GM12892 (cell line): ENCODE measurements at regions not wholly inside any gene's neighbourhood (a gene's known extent, or its start where the extent isn't known, plus 50 kb on each side); places are given as distances from the start of the nearest gene placed in this dataset.
A peak's percentile ranks its signal among the peaks of the same experiment; 100 is the strongest.

ENCODE experiments used
- DNase-seq: peaks from one replicate; pipeline ENCODE4 v3.0.0; 2011; ENCODE audit not compliant: insufficient read length
- FAIRE-seq: peaks from 2 replicates; lab custom pipeline; 2011; peaks lifted over from hg19 to GRCh38; lab: Jason Lieb, UNC
- POLR2A ChIP-seq: IDR thresholded peaks from 2 replicates; pipeline ENCODE4 v1.6.1; 2011; ENCODE audit warnings: low read depth, low read length, control low read depth
- POLR2AphosphoS5 ChIP-seq: IDR thresholded peaks from 2 replicates; pipeline ENCODE4 v1.6.1; 2011; ENCODE audit warnings: low read depth, low read length, control low read depth
- TAF1 ChIP-seq: IDR thresholded peaks from 2 replicates; pipeline ENCODE4 v1.6.1; 2011; ENCODE audit warnings: low read depth, mild to moderate bottlenecking, control low read depth, low read length, borderline replicate concordance

DNA sequence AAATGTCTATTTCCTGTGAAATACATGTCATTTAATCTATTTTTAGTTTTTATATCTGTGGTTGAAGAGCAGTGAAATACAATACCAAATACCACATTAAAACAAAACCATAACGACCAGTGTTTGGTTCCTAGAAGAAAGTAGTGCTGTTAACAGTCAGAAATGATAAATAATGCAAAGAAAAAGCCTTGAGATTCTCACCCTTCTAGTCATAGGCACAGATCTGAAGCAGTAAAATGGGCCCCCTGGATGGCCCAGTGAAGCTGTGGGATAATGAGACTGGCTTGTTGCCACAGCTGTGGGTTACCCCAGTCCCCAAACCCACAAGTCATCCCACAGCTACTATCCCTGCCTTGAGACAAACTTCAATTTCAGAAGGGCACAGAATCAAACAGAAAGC, 137.3 kb upstream of the RPL34 start:
- DNase-seq (no peak), FAIRE-seq (no peak)
- TF ChIP-seq POLR2AphosphoS5 (no peak), POLR2A (no peak), TAF1 (no peak)

DNA sequence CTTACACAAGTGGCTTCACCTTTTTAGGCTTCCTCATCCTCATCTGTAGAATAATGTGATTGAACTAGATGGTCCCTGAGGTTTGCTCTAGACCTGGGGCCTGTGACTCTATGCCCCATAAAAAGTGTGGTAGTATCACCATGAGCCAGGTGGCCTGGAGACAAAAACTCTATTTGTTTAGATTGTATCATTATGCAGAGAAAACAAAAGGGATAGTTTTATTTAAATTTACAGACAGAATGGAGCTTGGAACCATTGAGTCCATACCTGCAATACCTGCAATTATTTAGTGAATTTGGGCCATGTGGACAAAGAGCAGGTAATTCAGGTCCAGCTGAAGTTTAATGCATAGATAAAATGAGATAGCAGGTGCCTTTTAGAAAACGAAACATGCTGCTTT, 139.5 kb upstream of the RPL34 start:
- DNase-seq (no peak), FAIRE-seq (no peak)
- no peak for TF ChIP-seq TAF1
- no peak for TF ChIP-seq POLR2A
- TF ChIP-seq POLR2AphosphoS5, result no peak

DNA sequence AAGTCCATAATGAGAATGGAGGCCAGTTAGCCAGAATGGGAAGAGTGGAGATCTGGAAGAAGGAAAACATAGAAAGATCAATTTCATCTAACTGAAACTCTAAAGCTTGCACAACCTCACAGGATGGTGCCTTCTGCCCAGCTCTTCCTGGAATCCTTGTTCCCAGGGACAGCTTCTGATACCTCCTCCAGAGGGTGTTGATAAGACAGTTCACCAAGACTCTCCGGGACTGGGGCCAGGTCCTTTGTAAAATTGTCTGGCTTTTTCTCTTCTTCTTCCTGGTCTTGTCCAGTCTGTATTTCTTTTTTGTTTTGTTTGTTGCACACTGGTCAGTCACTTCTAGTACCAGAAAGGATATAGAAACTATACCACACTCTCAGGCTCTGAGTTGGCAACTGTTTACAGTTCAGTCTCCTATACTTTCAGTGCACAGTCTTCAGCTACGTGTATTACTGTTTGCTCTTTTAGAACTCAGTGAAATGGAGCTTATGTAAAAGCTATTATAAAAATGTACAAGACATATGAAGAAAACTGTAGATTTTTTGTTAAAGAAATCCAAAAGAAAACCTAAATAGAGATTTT, 142.8 kb upstream of the RPL34 start:
- FAIRE-seq, result peak; percentile 30
- no peak for TF ChIP-seq POLR2AphosphoS5
- TF ChIP-seq POLR2A, result no peak
- TF ChIP-seq TAF1, result no peak
- DNase-seq, result no peak

DNA sequence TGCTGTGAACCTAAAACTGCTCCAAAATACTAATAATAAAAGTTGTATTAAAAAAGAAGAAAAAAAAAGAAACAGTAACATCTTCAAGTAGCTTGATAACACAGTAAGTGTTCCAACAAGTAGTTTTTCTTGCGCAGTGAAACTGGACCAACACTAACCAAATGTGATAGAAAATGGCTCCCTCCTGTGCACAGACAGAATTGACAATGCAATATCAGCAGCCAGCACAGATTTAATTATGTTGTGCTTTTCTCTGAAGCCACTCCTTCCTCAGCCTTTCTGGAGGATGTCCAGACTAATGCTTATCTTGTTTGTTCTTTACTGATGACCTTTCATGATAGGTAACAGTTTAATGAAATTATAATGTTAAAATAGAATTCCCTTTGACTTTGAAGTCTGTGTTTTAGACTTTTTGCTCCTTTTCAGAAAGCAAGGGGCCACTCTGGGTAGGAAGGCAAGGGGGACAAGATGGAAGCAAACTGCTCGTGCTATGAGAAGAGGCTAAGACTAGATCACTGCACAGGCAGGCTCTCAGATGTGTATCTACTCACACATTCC, 147.1 kb upstream of the RPL34 start:
- no peak for TF ChIP-seq POLR2A
- no peak for TF ChIP-seq TAF1
- no peak for TF ChIP-seq POLR2AphosphoS5
- no peak for FAIRE-seq
- DNase-seq, result no peak

DNA sequence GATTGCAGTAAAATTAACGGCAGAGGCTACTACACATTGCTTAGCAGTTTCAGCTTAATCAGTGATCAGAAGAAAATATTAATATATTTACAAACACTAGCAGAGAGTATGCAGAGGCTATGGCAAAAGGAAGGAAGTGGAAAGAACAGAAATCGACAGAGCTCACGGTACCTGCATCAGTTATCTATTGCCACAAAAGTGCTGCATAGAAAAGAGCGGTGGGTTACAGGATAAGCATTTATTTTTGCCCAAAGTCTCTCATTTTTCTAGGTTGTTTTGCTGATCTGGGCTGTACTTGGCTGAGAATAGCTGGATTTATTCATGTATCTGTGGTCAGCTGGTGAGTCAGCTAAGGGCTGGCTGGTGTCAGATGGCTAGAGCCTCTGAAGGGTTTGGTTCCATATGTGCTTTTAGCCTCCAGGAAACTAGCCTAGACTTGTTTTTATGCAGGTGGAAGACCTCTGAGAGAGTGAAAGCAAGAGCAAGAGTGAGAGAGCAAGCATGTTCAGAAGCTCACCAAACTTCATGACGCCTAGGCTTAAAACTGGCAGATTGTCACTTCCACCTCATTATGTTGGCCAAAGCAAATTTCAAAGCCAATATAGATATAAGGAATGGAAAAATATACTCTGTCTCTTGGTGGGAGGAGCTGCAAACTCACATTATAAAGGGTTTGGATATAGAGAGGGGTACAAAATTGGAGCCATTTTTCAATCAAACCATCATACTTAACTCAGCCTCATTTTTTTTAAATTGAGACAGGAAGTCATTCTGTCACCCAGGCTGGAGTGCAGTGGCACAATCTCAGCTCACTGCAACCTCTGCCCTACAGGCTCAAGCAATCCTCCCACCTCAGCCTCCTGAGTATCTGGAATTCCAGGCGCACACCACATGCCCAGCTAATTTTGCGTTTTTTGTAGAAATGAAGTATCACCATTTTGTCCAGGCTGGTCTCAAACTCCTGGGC, 153.2 kb upstream of the RPL34 start:
- no peak for DNase-seq
- no peak for TF ChIP-seq POLR2A
- TF ChIP-seq TAF1, result no peak
- TF ChIP-seq POLR2AphosphoS5, result no peak
- FAIRE-seq, result peak; percentile 60

DNA sequence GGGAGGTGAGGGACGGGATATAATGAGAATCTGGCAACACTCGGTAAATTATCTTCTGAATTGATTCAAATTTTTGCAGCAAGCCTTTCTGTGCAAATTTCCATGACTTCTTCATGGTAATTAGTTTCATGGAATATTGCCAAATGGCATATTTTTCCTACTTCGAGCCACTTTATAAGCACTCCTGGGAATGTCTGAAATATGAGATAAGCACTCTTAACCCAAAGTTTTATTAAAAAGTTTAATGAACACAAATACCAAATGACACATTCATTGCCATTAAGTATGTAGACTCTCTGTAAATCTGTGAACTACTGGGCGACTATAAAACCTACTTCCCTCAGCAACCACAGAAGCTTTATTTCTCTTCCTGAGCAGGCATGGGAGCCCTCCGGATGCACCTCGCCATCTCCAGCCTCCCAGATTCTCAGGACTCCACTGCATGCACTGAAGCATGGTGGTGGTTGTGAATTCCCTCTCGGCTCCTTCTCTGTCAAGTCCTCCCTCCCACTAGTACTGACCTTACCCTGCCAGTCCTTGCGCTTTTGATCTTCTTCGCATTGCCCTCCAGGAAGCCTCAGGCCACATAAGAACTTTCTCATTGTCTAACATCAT, 154.4 kb upstream of the RPL34 start:
- FAIRE-seq (no peak), DNase-seq (no peak)
- TF ChIP-seq POLR2AphosphoS5, result no peak

DNA sequence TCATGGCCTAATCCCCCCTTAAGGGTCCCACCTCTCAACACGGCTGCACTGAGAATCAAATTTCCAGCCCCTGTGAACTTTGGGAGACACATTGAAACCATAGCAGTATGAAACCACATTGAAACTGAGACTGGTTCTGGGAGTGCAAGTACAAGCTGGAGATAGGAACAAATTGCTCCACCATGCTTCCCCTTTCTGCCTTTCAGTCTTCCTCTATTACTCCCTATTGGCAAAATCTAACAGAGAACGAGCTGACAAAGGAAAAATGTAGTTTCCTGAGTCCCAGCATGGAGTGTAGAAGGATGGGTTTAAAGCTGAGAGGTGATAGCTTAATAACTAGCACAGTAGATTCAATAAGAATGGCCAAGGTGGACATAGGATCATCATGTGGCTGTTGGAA, 161.7 kb upstream of the RPL34 start:
- no peak for TF ChIP-seq TAF1
- no peak for TF ChIP-seq POLR2A
- FAIRE-seq, result no peak
- DNase-seq, result no peak

DNA sequence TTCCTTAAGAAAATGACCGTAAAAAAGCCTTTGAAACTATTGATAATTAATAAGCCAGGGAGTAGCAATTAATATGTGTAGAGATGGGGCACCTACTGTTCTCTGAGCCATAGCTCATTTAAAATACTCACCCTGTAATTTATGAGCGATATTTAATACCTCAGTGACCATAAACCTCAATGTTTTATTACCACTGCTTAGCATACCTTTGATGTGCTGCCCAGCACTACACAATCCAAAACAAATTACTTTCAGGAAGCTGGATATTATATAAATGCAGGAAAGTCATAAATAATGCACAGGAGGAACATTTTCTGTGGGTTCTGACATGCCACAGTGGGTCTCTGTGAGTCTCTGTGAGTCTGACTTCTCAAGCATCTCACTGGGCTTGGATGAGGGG, 166.1 kb upstream of the RPL34 start:
- DNase-seq, result no peak
- TF ChIP-seq POLR2A, result no peak
- no peak for TF ChIP-seq POLR2AphosphoS5
- no peak for TF ChIP-seq TAF1
- no peak for FAIRE-seq

DNA sequence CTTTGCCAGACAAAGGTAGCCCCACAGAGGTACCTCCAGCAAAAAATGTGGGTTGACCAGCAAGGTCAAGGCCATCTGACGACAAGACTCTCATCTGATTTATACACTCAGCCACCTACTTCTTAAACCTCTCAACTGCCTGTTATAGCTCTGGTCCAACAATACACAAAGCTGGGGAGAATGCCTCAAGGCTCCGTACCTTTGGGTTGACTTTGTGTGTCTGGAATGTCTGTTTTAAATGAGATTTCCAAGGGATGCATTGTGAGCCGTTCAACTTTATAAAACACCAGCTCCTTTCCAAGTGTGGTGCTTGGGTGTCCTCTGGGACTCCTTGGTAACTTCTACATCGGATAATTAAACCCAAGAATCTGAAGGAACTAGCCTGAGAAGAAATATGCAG, 167.0 kb upstream of the RPL34 start:
- TF ChIP-seq POLR2AphosphoS5 (no peak), POLR2A (no peak), TAF1 (no peak)
- FAIRE-seq (no peak), DNase-seq (no peak)

DNA sequence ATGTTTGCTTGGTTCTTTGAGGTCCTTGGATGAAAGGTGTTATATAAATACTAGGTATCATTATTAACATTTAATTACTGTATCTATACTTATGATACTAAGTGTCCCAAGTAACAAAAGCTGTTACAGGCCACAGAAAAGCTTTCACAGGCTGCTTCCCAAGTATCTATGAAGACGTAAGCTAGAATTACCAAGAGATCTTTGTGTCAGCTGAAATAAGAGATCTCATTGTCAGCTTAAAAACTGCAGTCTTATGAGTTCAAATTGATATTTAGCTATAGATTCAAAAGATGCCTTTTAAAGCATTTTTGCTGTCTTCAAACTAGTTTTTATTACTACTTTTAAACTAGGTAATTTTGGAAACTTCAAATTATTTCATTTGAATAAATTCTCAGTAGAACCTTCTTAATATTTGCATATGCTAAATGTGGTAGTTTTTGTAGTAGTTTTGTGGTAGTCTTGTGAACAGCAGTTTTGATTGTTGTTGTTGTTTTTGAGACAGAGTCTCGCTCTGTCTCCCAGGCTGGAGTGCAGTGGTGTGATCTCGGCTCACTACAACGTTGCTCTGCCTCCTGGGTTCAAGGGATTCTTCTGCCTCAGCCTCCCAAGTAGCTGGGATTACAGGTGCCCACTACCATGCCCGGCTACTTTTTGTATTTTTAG, 170.0 kb upstream of the RPL34 start:
- no peak for FAIRE-seq
- TF ChIP-seq POLR2A (no peak), POLR2AphosphoS5 (no peak), TAF1 (no peak)
- no peak for DNase-seq

DNA sequence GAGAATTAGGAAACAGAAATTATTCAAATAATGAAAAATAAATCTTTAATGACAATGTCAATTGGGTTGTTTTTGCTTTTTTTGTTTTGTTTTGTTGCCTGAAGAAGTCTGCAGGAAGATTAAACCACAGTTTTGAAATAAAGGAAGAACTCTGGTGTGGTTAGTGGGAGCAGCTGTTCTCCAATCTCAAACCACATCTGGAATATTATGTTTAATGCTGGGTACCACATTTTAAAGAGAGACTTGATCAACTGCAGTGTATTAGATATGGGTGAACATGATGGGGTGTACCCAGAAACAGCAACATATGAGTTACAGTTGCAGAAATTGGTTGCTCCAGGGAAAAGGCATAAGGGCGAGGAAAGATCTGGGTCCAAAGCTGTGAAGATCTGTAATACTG, 171.2 kb upstream of the RPL34 start:
- FAIRE-seq, result no peak
- no peak for DNase-seq
- no peak for TF ChIP-seq POLR2AphosphoS5

DNA sequence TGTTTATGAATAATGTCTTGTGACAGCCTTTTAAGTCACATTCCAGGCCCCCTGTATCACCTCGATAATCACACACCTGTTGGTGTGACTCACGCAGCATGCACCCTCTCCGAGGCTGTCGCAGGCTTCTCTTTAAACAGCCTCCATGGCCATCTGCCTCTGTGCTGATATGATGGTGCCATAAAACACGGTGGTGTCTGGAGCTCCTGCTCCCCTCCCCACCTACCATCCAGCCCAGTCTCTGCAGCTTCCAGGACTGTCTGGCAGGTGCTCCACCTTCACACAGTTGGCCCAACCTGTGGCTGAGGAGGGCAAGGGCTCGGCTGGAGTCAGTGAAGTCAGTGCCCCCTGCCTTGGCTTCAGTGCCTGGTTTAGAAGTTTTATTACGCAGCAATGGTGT, 173.8 kb upstream of the RPL34 start:
- TF ChIP-seq POLR2A, result no peak
- no peak for TF ChIP-seq TAF1
- TF ChIP-seq POLR2AphosphoS5, result no peak
- no peak for FAIRE-seq
- DNase-seq, result no peak
